ENCODE measurements at regions not wholly inside any gene's neighbourhood (a gene's known extent, or its start where the extent isn't known, plus 50 kb on each side); places are given as distances from the start of the nearest gene placed in this dataset.

DNA sequence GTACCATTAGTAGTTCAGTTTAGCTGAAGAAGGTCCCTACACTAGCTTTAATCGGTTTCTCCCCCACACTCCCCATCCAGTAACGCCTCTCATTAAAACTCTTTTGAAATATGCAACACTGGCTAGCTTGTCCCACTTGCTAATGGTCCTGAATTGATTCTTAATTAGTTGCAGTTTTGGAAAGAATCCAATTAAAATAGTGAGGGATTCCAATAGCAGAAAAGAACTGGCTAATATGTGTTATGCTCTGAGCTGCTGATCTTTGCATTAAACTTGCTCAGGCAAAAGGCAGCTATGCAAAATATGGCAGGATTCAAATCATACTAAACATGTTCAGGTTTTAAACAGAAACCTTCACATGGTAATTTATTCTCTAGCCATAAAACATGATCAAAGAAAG lies 252.5 kb upstream of the HNRNPA3 start:
- Mint-ChIP-seq H3K27ac (no peak overlapping the region), H3K4me1 (no peaks in the 10 kb centered on the region), H3K27me3 (peaks cover 11% of the 10 kb centered on the region), H3K4me3 (no peak overlapping the region), H3K9me3 (peaks cover 1% of the 10 kb centered on the region), H3K36me3 (no peaks in the 10 kb centered on the region)
- no peak for DNase-seq (ENCODE audit: low spot score in 2 of 2)
- no peak for ATAC-seq (ENCODE audit: low read depth)

DNA sequence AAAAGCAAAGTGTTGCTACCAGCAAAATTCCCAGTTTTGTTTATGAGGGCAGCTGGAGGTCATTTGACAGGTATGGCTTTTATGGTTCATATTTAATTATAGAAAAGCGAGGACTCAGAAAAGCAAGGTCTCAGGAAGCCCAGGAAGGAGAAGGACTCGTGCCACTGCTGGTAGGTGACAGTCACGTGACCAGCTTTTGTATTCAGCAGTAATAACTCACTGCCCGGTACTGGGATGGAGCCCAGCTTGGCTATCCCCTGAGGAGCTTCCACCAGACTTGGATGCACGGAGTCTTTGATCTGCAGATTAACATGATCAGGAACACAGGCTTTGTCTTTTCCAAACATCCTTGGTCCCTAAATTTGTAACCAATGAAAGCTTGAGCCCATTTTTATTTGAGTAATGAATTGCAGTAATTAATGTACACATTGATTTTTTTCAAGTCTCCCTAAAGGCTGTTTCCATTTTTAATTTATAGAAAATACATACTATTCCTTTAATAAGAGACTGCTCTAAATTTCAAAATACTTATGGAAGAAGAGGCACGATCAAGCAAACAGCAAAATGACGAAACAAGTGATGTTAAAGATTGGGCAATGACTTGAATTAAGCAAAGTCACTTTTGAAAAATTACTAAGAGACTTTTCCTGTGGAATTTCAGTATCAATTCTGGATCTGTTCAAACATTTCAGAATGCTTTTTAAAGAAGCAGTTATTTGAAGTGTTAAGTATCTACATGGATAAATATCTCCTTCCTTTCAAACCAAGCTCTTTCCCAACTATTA lies 251.7 kb upstream of the HNRNPA3 start:
- DNase-seq (ENCODE audit: low spot score in 2 of 2) (no peak), ATAC-seq (ENCODE audit: low read depth) (no peak)
- no peaks in the 10 kb centered on the region for H3K4me1 Mint-ChIP-seq
- peaks cover 1% of the 10 kb centered on the region for H3K9me3 Mint-ChIP-seq
- H3K36me3 Mint-ChIP-seq = no peaks in the 10 kb centered on the region
- H3K27ac Mint-ChIP-seq = no peak overlapping the region
- peaks cover 11% of the 10 kb centered on the region for H3K27me3 Mint-ChIP-seq
- no peak overlapping the region for H3K4me3 Mint-ChIP-seq

DNA sequence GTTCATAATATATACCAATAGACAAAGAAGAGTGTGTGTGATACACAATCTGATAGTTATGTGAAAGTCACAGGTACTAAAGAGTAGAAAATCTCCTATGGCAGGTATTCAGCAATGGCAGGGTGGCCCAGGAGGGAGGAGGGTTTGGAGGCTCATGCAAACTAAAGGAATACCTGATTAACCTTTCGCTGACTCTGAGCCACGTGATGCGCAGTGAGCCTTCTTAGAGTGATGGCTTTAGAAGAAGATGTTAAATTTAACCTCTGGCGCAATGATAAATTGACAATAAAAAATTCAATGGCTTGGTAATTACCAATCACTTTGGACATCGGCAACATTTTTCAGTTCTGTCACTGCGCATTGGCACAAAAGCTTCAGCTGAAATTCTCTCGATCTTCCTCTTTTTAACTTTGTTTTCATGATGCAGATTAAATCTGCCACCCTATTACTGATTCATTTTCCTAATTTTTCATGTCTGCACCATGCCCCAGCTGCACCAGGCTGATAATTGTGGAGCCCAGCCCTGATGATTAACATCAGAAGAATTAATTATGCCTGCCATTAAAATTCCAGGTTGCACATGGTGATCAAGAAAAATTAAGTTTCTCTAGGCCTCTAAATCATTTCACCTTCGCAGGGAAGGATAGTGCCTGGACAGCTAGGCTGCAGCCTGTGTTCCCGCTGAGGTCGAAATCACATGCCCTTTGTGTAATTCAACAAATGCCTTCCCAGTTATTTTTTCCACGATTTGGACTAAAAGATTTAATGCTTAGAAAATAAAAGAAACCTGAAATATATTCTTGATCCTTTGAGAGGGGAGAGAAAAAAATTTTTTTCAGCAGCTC lies 250.6 kb upstream of the HNRNPA3 start:
- DNase-seq (ENCODE audit: low spot score in 2 of 2) (no peak), ATAC-seq (ENCODE audit: low read depth) (no peak)
- no peaks in the 10 kb centered on the region for H3K36me3 Mint-ChIP-seq
- peaks cover 1% of the 10 kb centered on the region for H3K9me3 Mint-ChIP-seq
- H3K27ac Mint-ChIP-seq = no peak overlapping the region
- H3K27me3 Mint-ChIP-seq = peaks cover 11% of the 10 kb centered on the region
- no peaks in the 10 kb centered on the region for H3K4me1 Mint-ChIP-seq
- H3K4me3 Mint-ChIP-seq = no peak overlapping the region

DNA sequence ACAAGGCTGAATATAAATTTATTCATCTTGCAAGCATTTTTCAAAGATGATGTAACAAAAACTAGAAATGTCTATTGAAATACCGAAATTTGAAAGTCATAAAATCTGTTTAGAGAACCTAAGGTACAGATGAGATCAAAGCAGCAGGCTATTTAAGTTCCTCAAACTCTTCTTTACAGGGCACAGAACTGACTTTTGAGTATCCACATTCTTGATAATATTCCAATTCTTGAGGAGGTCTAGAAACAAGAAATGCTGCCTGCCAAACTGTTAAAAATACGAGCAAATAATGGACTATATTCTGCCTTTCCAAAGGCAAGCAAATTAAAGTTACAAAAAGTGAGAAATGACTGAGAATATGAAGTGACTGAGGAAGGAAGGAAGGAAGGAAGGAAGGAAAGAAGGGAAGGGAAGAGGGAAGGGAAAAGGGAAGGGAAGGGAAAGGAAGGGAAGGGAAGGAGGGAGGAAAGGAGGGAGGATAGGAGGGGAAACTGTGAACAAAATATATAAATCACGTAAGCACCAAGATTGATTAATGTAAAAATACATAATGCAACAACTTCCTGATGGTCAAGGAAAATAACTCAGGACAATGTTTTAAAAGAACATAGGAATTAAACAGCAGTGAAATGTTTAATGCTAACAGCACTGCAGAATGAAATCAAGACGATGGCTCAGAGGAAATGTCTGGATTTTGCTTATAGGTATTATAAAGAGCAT lies 248.9 kb upstream of the HNRNPA3 start:
- DNase-seq (ENCODE audit: low spot score in 2 of 2) (no peak), ATAC-seq (ENCODE audit: low read depth) (no peak)
- Mint-ChIP-seq H3K36me3 (no peaks in the 10 kb centered on the region), H3K4me3 (no peak overlapping the region), H3K4me1 (no peaks in the 10 kb centered on the region), H3K27me3 (peaks cover 9% of the 10 kb centered on the region), H3K27ac (no peak overlapping the region), H3K9me3 (peaks cover 1% of the 10 kb centered on the region)

DNA sequence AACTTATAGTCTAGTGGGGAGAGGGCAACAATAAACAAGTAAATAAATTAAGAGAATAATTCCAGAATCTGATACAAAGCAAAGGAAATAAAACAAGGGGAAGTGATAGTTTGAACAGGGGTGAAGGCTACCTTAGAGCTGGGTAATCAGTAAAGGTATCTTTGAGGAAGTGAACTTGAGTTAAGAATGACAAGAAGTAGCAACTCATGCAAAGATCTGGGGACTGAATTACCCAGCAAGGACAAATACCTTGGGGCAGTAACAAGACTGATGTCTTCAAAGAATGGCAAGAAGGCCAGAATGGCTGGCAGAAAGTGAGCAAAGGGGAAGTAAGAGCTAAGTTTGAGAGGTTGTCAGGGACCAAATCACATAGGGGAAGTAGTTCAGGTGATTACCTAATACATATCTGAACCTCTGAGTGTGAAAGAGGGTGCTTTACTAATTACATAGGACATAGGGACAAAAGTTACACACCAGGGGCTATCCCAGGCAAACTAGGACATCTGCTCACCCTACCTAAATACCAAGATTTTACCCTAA lies 244.6 kb upstream of the HNRNPA3 start:
- no peak overlapping the region for H3K4me3 Mint-ChIP-seq
- peaks cover 9% of the 10 kb centered on the region for H3K27me3 Mint-ChIP-seq
- no peak overlapping the region for H3K27ac Mint-ChIP-seq
- H3K36me3 Mint-ChIP-seq = no peaks in the 10 kb centered on the region
- peak; percentile 43 for ATAC-seq (ENCODE audit: low read depth)
- peak in 1 of 2 donors; percentile 1 for DNase-seq (ENCODE audit: low spot score in 2 of 2)
- H3K4me1 Mint-ChIP-seq = no peaks in the 10 kb centered on the region
- H3K9me3 Mint-ChIP-seq = peaks cover 1% of the 10 kb centered on the region

DNA sequence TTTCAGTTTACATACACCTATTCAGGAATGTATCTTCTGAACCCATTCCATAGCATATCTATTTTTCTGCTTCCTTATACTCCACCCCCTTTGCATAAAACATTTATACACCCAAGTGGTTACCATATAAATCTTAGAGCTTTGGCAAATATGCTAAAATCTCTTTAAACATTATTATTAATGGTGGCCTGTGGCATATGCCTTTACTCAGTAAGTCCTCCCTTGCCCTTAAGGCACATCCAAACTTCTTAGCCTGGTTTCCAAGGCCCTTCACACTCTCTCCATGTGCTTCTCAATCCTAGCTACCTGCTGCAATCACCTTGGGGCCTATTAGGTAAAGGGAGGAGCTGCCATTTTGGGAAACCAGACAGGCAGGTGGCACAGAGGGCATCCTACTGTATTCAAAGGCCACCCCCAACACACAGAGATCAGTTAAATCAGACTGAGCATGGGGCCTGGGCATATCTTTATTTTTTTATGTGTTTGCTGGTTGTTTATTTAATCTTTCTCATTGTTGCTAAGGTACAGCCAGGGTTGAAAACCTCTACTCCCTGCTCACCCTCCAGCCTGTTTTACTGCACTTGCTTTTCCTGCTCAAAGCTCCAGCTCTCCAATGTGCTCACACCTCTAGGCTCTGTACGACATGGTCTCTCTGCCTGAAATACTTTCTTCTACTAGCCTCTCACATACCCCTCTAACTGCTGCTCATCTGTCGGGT lies 242.8 kb upstream of the HNRNPA3 start:
- no peak overlapping the region for H3K4me3 Mint-ChIP-seq
- DNase-seq (ENCODE audit: low spot score in 2 of 2) = no peak
- peaks cover 11% of the 10 kb centered on the region for H3K27me3 Mint-ChIP-seq
- H3K4me1 Mint-ChIP-seq = no peaks in the 10 kb centered on the region
- H3K36me3 Mint-ChIP-seq = no peaks in the 10 kb centered on the region
- no peak overlapping the region for H3K27ac Mint-ChIP-seq
- no peaks in the 10 kb centered on the region for H3K9me3 Mint-ChIP-seq
- no peak for ATAC-seq (ENCODE audit: low read depth)

DNA sequence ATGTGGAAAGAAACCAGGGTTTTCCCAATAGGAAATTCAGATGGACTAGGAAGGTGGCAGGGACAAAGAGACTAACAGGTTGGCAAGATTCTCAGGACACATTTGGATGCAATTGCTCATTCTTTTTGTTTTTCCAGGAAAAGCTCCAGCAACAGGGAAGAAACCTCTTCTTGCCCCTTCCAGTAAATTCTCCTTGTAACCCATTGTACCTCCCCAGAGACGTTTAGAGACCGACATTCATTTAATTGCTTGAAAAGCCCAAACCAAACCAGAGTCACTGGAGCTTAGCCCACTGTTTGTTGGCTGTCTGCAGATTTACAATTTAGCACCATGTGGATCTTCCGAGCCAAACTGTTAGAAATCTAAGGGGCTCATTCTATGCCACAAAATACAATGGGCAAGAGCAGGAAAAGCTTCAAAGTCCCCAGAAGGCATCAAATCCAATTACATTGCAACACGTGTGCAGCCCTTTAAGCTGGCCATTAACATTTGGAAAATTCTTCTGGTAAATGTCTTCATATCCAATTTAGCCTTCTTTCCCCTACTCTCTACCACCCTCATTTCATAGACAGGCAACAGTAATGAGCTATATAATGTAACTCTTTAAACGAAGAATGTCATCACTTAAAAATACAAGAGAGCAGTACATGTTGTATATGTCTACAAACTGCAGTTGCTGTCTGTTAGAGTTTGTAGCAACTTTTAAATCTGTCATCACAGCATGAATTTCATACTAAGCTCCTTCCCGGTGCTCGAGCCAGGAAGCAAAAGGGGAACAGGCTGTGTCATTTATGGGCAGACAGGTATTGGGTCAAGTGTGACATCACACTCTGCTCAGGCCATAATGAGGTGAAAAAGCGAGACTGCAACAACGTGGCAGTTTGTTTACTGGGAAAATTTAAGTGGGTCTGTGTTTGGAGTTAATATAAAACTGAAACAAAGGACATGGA lies 235.6 kb upstream of the HNRNPA3 start:
- ATAC-seq (ENCODE audit: low read depth) = no peak
- Mint-ChIP-seq H3K4me1 (no peaks in the 10 kb centered on the region), H3K36me3 (no peaks in the 10 kb centered on the region), H3K27ac (no peak overlapping the region), H3K27me3 (peaks cover 10% of the 10 kb centered on the region), H3K9me3 (no peaks in the 10 kb centered on the region), H3K4me3 (no peak overlapping the region)
- no peak for DNase-seq (ENCODE audit: low spot score in 2 of 2)

DNA sequence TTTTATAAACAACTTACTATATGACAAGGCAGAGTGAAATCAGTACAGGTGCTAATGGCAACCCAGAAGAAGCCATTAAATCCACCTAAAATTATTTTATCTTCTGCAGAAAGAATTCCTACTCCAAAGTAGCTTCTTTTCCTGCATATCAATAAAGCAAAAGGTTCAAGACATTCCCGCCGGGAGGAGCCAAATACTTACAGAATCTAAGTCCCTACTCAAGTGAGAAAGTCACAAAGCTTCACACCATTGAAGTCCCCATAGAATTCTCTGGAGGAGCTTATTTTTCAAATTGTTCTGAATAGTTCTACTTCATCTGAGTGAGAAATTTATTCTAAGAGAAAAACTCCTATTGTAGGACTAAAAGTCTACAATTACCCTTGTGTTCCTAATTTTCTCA lies 233.7 kb upstream of the HNRNPA3 start:
- H3K27me3 Mint-ChIP-seq = peaks cover 6% of the 10 kb centered on the region
- no peak overlapping the region for H3K4me3 Mint-ChIP-seq
- H3K4me1 Mint-ChIP-seq = no peaks in the 10 kb centered on the region
- DNase-seq (ENCODE audit: low spot score in 2 of 2) (no peak), ATAC-seq (ENCODE audit: low read depth) (no peak)
- no peaks in the 10 kb centered on the region for H3K9me3 Mint-ChIP-seq
- H3K27ac Mint-ChIP-seq = no peak overlapping the region
- H3K36me3 Mint-ChIP-seq = no peaks in the 10 kb centered on the region

DNA sequence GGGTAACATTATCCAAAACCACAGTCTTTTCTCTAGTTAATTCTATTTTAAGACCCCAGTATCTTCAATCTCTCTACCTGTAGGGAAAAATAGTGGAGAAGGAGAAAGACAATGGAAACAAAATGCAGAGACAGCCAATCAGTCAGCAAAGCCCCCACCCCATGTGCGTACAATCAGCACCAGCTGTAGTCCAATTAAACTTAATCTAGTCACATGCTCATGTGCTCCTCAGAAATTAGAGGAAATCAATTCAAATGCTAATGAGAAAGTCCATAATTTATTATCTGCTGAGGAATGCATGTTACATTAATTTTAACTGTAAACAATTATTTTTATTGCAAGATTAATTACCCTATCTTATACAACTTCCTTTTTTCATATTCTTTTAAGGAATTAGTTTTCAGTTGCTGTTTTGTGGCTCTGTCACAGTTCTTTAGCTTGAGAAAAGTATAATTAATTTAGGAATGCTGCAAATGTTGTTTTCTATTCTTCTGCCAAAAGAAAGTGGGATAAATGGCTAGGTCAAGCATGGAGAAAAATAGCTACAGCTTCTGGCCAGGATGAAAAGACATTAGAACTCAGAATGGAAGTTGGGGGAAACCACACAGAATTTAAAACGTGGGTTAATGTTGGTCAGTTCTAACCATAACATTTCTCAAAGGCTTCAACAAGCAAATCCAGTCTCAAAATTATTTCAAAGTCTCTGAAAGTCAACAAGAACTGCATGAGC lies 232.4 kb upstream of the HNRNPA3 start:
- Mint-ChIP-seq H3K36me3 (no peaks in the 10 kb centered on the region), H3K9me3 (no peaks in the 10 kb centered on the region), H3K4me1 (no peaks in the 10 kb centered on the region), H3K4me3 (no peak overlapping the region), H3K27ac (no peak overlapping the region), H3K27me3 (peaks cover 7% of the 10 kb centered on the region)
- ATAC-seq (ENCODE audit: low read depth) = no peak
- DNase-seq (ENCODE audit: low spot score in 2 of 2) = no peak

DNA sequence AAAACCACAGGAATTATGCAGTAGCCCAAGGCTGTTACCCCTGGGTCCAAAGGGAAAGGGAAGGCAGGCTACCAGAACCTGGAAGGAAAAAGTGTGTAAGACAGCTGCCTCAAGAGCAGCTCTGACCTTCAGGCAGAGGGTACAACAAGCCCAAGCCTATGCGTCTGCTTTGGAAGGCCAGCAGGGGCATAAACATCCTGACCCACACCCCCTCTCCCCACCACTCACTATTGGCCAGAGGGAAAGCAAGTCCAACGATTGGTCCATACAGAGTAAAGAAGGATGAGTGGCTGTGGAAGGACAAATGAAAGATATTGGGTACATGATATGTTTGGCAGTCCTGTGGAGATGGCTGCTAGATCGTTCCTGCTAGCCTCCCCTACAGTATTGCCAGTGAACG lies 227.6 kb upstream of the HNRNPA3 start:
- Mint-ChIP-seq H3K4me1 (no peaks in the 10 kb centered on the region), H3K9me3 (no peaks in the 10 kb centered on the region), H3K36me3 (no peaks in the 10 kb centered on the region), H3K4me3 (no peak overlapping the region), H3K27me3 (peaks cover 7% of the 10 kb centered on the region), H3K27ac (no peak overlapping the region)
- no peak for DNase-seq (ENCODE audit: low spot score in 2 of 2)
- no peak for ATAC-seq (ENCODE audit: low read depth)

DNA sequence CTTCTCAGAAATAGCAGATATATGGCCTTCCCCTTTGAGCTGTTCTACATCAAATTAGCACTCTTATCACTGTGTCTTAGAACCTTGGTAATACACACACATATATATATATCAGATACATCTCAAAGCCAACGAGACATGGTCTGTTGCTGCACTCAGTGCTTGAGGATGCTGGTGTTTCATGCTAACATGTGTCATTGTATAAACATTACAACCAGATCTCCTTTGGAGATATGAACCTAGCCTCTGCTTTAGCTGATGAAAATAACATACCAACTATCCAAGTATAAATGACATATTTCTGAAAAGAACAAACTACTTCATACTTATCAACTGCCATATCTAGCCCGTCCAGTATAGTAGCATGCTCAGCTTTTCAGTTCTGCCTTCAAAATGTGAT lies 226.7 kb upstream of the HNRNPA3 start:
- H3K4me1 Mint-ChIP-seq = no peaks in the 10 kb centered on the region
- no peaks in the 10 kb centered on the region for H3K36me3 Mint-ChIP-seq
- H3K4me3 Mint-ChIP-seq = no peak overlapping the region
- H3K9me3 Mint-ChIP-seq = no peaks in the 10 kb centered on the region
- peaks cover 7% of the 10 kb centered on the region for H3K27me3 Mint-ChIP-seq
- no peak for DNase-seq (ENCODE audit: low spot score in 2 of 2)
- H3K27ac Mint-ChIP-seq = no peak overlapping the region
- no peak for ATAC-seq (ENCODE audit: low read depth)

DNA sequence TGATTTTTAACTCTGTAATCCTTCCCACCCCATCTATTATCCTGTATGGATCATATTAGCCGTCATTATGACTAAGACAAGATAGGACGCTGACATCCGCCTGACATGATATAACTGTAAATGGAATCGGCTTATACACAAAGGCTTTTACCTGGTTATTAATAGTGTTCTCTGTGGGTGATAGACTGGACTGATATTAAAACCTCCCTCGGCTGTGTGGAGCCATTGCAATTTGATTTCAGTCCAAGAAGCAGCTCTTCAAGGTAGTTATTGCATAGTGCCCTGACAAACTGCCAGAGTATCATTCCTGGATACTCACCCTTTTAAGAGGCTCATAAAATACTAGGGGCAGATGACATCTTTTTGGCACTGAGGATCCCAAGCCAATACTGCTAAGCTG lies 226.1 kb upstream of the HNRNPA3 start:
- no peak for ATAC-seq (ENCODE audit: low read depth)
- H3K36me3 Mint-ChIP-seq = no peaks in the 10 kb centered on the region
- no peaks in the 10 kb centered on the region for H3K4me1 Mint-ChIP-seq
- DNase-seq (ENCODE audit: low spot score in 2 of 2) = no peak
- H3K4me3 Mint-ChIP-seq = no peak overlapping the region
- H3K27me3 Mint-ChIP-seq = peaks cover 9% of the 10 kb centered on the region
- no peaks in the 10 kb centered on the region for H3K9me3 Mint-ChIP-seq
- no peak overlapping the region for H3K27ac Mint-ChIP-seq

Measured in memory B cell (primary cell).